GM19351 (cell line): ENCODE measurements at regions not wholly inside any gene's neighbourhood (a gene's known extent, or its start where the extent isn't known, plus 50 kb on each side); places are given as distances from the start of the nearest gene placed in this dataset.

ENCODE experiments used
- ATAC-seq: cut with Tn5 transposase; IDR thresholded peaks from one replicate; pipeline ENCODE4 v1.9.1; 2021; ENCODE audit warnings: mild to moderate bottlenecking, moderate library complexity; ENCODE audit not compliant: unreplicated experiment

GRCh38 chr12:115166698-115167315 is 482.8 kb upstream of the TBX3 start:
- ATAC-seq: no peak

- no peak for ATAC-seq
Measured at GRCh38 chr12:115163710-115164109, 479.7 kb upstream of the TBX3 start.

- ATAC-seq: no peak
Measured at GRCh38 chr12:115160271-115161128, 476.5 kb upstream of the TBX3 start.

- no peak for ATAC-seq
Measured at GRCh38 chr12:115158816-115159215, 474.8 kb upstream of the TBX3 start.

GRCh38 chr12:115155665-115156645 is 472.0 kb upstream of the TBX3 start:
- ATAC-seq: no peak

- ATAC-seq: no peak
Measured at GRCh38 chr12:115149685-115150378, 465.9 kb upstream of the TBX3 start.

- ATAC-seq: no peak
Measured at GRCh38 chr12:115149279-115149678, 465.3 kb upstream of the TBX3 start.

- ATAC-seq: no peak
Measured at GRCh38 chr12:115147916-115148315, 463.9 kb upstream of the TBX3 start.

- no peak for ATAC-seq
Measured at GRCh38 chr12:115146453-115146852, 462.5 kb upstream of the TBX3 start.

- no peak for ATAC-seq
Measured at GRCh38 chr12:115144425-115144824, 460.4 kb upstream of the TBX3 start.

GRCh38 chr12:115140981-115141655 is 457.1 kb upstream of the TBX3 start:
- ATAC-seq: no peak

GRCh38 chr12:115137812-115138521 is 454.0 kb upstream of the TBX3 start:
- no peak for ATAC-seq

GRCh38 chr12:115135800-115136211 is 451.8 kb upstream of the TBX3 start:
- ATAC-seq: no peak

GRCh38 chr12:115134298-115134697 is 450.3 kb upstream of the TBX3 start:
- no peak for ATAC-seq

GRCh38 chr12:115132905-115133304 is 448.9 kb upstream of the TBX3 start:
- no peak for ATAC-seq

GRCh38 chr12:115132145-115132544 is 448.2 kb upstream of the TBX3 start:
- no peak for ATAC-seq

- ATAC-seq: no peak
Measured at GRCh38 chr12:115129727-115130126, 445.8 kb upstream of the TBX3 start.

GRCh38 chr12:115121053-115121452 is 437.1 kb upstream of the TBX3 start:
- no peak for ATAC-seq

- ATAC-seq: no peak
Measured at GRCh38 chr12:115118177-115118724, 434.3 kb upstream of the TBX3 start.
